CD1c-positive myeloid dendritic cell (primary cell): ENCODE measurements at regions not wholly inside any gene's neighbourhood (a gene's known extent, or its start where the extent isn't known, plus 50 kb on each side); places are given as distances from the start of the nearest gene placed in this dataset.
A peak's percentile ranks its signal among the peaks of the same experiment; 100 is the strongest.
"Not testable (repeated sequence)": the region's sequence is repeated elsewhere in the genome, so short reads cannot be mapped to it uniquely, and the experiment has no call there.

ENCODE experiments used
- DNase-seq: peaks from one replicate; pipeline ENCODE4 v3.0.0-alpha.2; 2016; ENCODE audit errors: extremely low spot score

- no peak for DNase-seq
Observed at GRCh38 chr20:29427201-29428060, 1830.0 kb upstream of the DEFB115 start.

DNA sequence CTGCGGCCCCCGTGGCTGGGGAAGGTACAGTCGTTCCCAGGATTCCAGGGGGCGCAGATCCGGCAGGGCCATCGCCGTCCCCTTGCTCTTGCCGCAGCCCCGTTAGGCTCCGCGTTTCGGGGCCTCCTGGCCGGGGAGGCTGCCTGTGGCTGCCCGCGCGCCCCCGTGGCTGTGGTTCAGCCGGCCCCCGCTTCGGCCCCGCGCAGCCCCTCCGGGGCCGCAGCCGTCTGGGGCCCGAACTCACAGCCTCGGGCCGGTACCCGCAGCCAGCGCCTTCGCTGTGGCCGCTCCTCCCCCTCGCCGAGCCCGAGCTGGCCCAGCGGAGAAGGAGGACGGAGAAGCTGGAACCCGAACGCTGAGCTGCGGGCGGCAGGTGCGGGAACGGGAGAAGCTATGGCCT lies 1826.9 kb upstream of the DEFB115 start:
- DNase-seq = no peak

GRCh38 chr20:29440721-29441120 lies 1816.7 kb upstream of the DEFB115 start:
- DNase-seq = not testable (repeated sequence)

- peak; percentile 15 for DNase-seq
Observed at GRCh38 chr20:29443206-29443781, 1814.2 kb upstream of the DEFB115 start.

GRCh38 chr20:29443819-29444218 lies 1813.6 kb upstream of the DEFB115 start:
- DNase-seq = no peak

DNA sequence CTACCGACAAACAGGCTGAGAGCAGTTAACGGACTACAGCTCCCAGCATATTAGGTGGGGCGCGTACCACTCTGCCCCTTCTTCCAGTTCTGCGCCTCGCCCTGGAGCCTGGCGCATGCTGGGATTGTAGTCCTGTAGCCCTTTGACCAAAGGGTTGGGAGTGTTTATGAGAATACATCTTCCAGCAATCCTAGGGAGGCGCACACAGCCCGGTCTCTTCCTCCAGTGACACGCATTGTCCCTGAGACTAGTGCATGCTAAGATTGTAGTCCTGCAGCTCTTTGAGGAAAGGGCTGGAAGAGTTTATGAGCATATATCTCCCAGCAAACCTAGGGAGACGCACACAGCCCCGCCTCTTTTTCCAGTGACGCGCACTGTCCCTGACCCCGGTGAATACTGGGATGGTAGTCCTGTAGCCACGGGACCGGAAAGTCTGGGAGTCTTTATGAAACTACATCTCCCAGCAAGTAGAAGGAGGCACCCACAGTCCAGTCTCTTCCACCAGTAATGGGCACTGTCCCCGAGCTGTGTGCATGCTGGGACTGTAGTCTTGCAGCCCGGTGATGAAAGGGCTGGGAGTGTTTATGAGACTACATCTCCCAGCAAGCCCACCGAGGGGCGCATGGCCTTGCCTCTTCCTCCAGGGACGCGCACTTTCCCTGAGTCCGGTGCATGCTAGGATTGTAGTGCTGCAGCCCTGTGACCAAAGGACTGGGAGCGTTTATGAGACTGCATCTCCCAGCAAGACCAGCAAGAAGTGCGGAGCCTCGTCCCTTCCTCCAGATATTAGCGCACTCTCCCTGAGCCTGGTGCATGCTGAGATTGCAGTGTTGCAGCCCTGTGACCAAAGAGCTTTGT lies 1812.2 kb upstream of the DEFB115 start:
- peak; percentile 14 for DNase-seq

DNA sequence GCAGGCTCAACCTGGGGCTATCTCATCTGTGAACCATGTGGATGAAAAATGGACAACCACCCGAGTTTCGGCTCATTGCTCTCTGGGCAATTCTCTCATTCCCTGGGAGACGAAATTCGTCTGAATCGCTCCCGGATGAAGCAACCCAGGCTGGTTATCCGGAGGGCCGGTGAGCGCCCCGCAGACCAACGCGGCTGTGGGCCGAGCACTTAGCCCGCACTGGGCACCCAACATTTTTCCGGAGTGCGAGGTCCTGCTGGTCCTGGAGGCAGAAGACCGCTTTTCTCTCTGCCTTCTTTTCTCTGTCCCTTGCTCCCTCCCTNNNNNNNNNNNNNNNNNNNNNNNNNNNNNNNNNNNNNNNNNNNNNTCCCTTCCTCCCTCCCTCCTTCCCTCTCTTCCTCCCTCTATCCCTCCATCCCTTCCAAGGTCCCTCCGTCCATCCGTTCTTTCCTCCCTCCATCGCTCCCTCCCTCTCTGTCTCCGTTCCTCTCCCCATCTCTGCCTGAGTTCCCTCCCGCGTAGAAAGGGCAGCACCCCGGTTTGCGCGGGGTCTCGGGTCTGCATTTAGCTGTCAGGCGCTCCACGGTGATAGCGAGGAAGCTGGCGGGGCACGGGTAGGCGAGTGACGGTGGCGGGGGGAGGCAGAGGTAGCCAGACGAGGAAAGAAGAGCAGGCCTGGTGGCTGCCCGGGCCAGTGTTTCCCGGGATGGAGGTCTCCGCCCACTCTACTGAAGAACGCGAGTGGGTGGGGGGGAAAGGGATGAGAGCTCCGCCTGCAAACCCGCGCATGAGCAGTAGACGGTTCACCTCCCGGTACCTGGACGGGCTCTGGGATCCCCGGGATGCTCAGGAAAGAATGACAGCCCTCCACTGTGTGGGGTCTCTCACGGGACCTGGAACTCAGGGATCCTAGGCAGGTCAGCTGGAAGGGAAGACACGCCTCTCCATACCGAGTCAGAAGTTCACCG lies 1809.7 kb upstream of the DEFB115 start:
- not testable (repeated sequence) for DNase-seq

GRCh38 chr20:29448806-29449470 lies 1808.5 kb upstream of the DEFB115 start:
- DNase-seq = no peak

DNA sequence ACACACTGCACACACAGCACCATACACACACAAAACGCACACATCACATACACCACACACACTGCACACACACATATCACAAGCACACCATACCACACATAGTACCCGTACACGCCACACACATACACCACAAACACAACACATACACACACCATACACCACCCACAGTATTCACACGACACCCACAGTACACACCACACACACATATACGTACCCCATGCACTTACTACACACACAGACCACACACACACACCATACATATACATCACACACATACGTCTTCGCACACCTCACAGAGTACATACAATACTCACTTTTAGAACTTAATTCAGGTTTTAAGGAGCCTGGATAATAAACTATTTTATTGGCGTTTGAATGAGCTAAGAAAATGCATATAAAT lies 1805.3 kb upstream of the DEFB115 start:
- no peak for DNase-seq

DNA sequence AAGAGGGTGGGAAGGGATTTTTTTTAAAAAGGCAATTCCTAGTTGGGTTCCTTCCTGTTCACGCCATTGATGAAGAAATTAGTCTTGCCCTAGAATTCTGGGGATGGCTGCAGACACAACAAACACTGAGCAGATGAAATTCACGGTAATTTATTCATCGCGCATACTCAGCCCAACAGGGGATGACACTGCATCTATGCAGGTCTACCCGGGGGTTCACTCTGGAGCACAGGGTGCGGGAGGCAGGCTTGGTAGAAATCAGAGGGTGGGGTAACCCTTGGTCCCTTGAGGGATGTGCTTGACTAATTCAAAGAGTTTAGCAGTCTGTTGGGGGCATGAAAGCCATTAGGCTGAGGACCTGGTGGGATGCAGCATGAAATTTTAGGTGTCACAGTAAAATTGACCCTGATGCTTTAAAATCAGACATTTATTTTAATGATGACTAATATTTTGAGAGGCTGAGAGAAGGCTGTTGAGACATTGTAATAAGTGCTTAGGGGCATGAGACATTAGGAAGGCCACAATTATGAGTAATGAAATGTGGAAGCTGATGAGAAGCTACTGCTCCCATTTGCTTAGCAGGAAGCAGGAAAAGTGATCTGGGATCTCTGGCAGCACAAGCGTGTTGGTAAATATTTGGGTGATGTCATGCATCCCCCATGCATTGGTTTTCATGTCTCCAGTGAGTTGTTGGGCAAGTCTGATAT lies 1800.3 kb upstream of the DEFB115 start:
- DNase-seq = not testable (repeated sequence)

- DNase-seq = no peak
Observed at GRCh38 chr20:29472606-29473005, 1784.9 kb upstream of the DEFB115 start.

DNA sequence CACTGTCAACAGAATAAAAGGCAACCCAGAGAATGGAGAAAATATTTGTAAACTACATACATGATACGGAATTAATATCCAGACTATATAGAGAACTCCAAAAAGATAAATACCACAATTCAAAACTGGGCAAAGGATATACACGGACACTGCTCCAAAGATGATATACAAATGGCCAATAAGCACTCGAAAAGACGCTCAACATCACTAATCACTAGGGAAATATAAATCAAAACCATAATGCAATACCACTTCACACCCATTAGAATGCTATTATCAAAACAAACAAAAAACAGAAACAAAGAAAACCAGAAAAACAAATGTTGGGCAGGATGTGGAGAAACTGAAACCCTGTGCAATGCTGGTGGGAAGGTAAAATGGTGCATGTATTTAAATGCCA lies 1764.6 kb upstream of the DEFB115 start:
- not testable (repeated sequence) for DNase-seq

DNA sequence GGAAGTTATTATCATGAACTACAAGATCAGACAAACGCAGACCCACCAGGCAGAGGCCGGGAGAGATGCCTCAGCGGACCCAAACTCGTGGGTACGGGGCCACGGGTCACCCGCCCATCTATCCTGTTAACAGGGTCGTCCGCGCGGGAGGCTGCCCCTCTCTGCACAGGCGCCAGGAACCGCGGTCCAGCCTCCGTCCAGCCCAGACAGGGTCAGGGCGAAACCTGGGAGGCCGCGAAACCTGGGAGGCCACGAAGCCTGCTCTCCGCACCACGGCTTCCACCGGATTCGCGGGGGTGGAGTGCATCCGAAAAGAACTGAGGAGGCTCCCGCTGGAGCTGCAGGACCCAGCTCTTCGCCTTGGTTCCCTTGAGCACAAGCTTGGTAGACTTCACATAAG lies 1760.7 kb upstream of the DEFB115 start:
- not testable (repeated sequence) for DNase-seq

DNA sequence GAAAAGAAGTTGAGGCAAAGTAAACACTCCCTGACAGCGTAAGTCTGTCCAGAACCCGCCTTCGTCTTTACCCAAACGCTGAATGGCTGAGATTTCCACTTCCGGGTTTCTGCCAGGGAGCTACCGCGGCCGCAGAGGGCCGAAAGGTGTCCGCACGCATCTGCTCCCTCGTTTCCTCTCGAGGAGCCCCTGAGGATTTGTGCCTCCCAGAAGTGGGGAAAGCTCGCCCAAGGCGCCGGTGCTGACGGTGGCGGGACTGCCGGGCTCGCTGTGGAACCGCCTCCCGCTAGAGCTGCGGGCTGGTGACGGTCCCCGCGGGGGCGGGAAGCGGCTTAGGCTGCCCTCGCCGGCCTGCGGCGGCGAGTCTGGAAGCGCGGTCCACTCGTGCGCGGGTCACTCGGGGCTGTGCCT lies 1760.2 kb upstream of the DEFB115 start:
- peak; percentile 19 for DNase-seq

- DNase-seq = not testable (repeated sequence)
Observed at GRCh38 chr20:29497684-29498083, 1759.8 kb upstream of the DEFB115 start.

GRCh38 chr20:29500738-29501137 lies 1756.7 kb upstream of the DEFB115 start:
- DNase-seq = not testable (repeated sequence)

DNA sequence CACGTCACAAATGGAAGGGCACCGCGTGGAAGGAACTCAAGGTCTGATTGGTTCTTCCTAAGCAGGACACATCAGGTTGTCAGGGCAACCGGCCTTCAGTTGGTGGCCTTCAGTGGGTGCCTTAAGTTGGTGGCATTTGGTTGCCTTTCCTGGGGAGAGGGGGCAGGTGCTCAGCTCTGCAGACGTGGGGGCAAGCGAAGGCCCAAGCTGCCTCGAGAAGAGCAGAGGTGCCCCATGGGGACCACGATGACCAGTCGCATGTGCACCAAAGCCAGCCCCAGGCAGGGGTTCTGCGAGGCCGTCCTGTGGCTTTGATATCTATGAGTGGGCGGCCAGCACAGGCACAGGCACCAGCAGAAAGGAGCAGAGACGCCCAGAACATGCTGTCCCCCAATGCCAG lies 1742.8 kb upstream of the DEFB115 start:
- DNase-seq = not testable (repeated sequence)

GRCh38 chr20:29516847-29517246 lies 1740.6 kb upstream of the DEFB115 start:
- not testable (repeated sequence) for DNase-seq

DNA sequence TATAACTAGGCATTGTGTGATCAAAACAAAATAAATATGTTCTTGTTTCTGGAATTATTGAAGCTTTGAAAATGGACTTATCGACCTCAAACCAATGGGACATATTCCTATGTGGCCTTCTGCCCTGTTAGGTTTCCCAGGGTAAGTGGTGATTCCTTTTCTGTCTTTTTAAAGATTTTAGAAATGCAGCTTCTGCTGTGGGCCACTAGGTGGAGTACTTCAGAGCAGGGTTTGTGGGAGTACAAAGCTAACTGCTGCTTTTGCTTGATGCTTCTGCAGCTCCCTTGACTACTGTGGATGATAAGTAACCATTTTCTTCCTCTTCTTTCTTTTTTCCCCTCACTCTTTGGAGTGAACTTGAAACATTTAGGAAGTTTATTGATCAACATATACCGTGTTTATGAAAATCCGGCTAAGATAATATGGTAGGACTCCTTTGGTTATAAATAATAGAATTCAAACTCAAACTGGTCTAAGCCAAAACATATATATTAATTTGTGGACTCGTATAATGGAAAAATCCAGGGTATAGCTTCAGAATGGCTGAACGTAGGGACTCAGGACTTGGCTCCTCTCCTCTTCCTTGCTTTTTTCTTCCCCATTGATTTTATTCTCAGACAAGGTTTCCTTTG lies 1737.7 kb upstream of the DEFB115 start:
- DNase-seq = not testable (repeated sequence)
